HG02884 (cell line): ENCODE measurements at regions not wholly inside any gene's neighbourhood (a gene's known extent, or its start where the extent isn't known, plus 50 kb on each side); places are given as distances from the start of the nearest gene placed in this dataset.
"Not testable (repeated sequence)": the region's sequence is repeated elsewhere in the genome, so short reads cannot be mapped to it uniquely, and the experiment has no call there.

ENCODE experiments used
- ATAC-seq: cut with Tn5 transposase; IDR thresholded peaks from one replicate; pipeline ENCODE4 v1.9.1; 2021; ENCODE audit warnings: mild to moderate bottlenecking, moderate library complexity; ENCODE audit not compliant: unreplicated experiment

GRCh38 chr7:112982441-112983063 lies 104.1 kb downstream of the GPR85 start:
- ATAC-seq, result peak; percentile 50

GRCh38 chr7:112981966-112982365 lies 104.7 kb downstream of the GPR85 start:
- ATAC-seq, result peak; percentile 4

- ATAC-seq, result not testable (repeated sequence)
These were observed 107.6 kb downstream of the GPR85 start for GRCh38 chr7:112979055-112979454.

- not testable (repeated sequence) for ATAC-seq
These were observed 109.2 kb downstream of the GPR85 start for GRCh38 chr7:112977244-112977955.

GRCh38 chr7:112970771-112971170 lies 115.9 kb downstream of the GPR85 start:
- peak; percentile 58 for ATAC-seq

- ATAC-seq, result no peak
These were observed 116.7 kb downstream of the GPR85 start for GRCh38 chr7:112969946-112970345.

- ATAC-seq, result no peak
These were observed 121.1 kb downstream of the GPR85 start for GRCh38 chr7:112965506-112965905.

GRCh38 chr7:112963634-112964033 lies 123.0 kb downstream of the GPR85 start:
- peak; percentile 60 for ATAC-seq

- no peak for ATAC-seq
These were observed 123.8 kb downstream of the GPR85 start for GRCh38 chr7:112962815-112963214.

GRCh38 chr7:112959276-112959675 lies 127.4 kb downstream of the GPR85 start:
- ATAC-seq, result no peak

GRCh38 chr7:112958775-112959174 lies 127.9 kb downstream of the GPR85 start:
- ATAC-seq, result no peak

GRCh38 chr7:112957901-112958300 lies 128.7 kb downstream of the GPR85 start:
- ATAC-seq, result no peak

- ATAC-seq, result not testable (repeated sequence)
These were observed 133.6 kb downstream of the GPR85 start for GRCh38 chr7:112953031-112953430.

- ATAC-seq, result no peak
These were observed 135.6 kb downstream of the GPR85 start for GRCh38 chr7:112951070-112951469.

- not testable (repeated sequence) for ATAC-seq
These were observed 136.9 kb downstream of the GPR85 start for GRCh38 chr7:112949682-112950081.

- no peak for ATAC-seq
These were observed 140.3 kb downstream of the GPR85 start for GRCh38 chr7:112946350-112946749.

- no peak for ATAC-seq
These were observed 141.6 kb downstream of the GPR85 start for GRCh38 chr7:112945046-112945445.

- no peak for ATAC-seq
These were observed 143.6 kb downstream of the GPR85 start for GRCh38 chr7:112942981-112943380.

- ATAC-seq, result not testable (repeated sequence)
These were observed 144.5 kb downstream of the GPR85 start for GRCh38 chr7:112942125-112942524.

- peak; percentile 43 for ATAC-seq
These were observed 146.3 kb downstream of the GPR85 start for GRCh38 chr7:112940314-112940732.

- ATAC-seq, result peak; percentile 96
These were observed 146.9 kb downstream of the GPR85 start for GRCh38 chr7:112939574-112940313.
